ENCODE measurements at regions not wholly inside any gene's neighbourhood (a gene's known extent, or its start where the extent isn't known, plus 50 kb on each side); places are given as distances from the start of the nearest gene placed in this dataset.
"Not testable (repeated sequence)": the region's sequence is repeated elsewhere in the genome, so short reads cannot be mapped to it uniquely, and the experiment has no call there.

GRCh38 chr3:197459571-197459970, 96.2 kb downstream of the BDH1 start:
- DNase-seq, result peak in 1 of 2 donors; percentile 53

GRCh38 chr3:197458906-197459470, 96.8 kb downstream of the BDH1 start:
- no peak for DNase-seq

GRCh38 chr3:197458179-197458707, 97.5 kb downstream of the BDH1 start:
- DNase-seq, result peak in 1 of 2 donors; percentile 25

GRCh38 chr3:197456261-197457091, 99.3 kb downstream of the BDH1 start:
- peak; percentile 24 to 40 for DNase-seq

GRCh38 chr3:197454841-197455240, 100.9 kb downstream of the BDH1 start:
- DNase-seq, result not testable (repeated sequence)

GRCh38 chr3:197454014-197454413, 101.8 kb downstream of the BDH1 start:
- no peak for DNase-seq

- DNase-seq, result no peak
Observed at GRCh38 chr3:197450810-197451209, 105.0 kb downstream of the BDH1 start.

GRCh38 chr3:197450308-197450707, 105.5 kb downstream of the BDH1 start:
- no peak for DNase-seq

- not testable (repeated sequence) for DNase-seq
Observed at GRCh38 chr3:197449181-197449580, 106.6 kb downstream of the BDH1 start.

GRCh38 chr3:197447781-197448180, 108.0 kb downstream of the BDH1 start:
- DNase-seq, result not testable (repeated sequence)

GRCh38 chr3:197447057-197447456, 108.7 kb downstream of the BDH1 start:
- no peak for DNase-seq

GRCh38 chr3:197446700-197447056, 109.1 kb downstream of the BDH1 start:
- DNase-seq, result no peak

- DNase-seq, result no peak
Observed at GRCh38 chr3:197445896-197446699, 109.7 kb downstream of the BDH1 start.

GRCh38 chr3:197444793-197445379, 110.9 kb downstream of the BDH1 start:
- DNase-seq, result no peak

GRCh38 chr3:197443506-197443905, 112.3 kb downstream of the BDH1 start:
- no peak for DNase-seq

GRCh38 chr3:197440717-197441303, 115.0 kb downstream of the BDH1 start:
- no peak for DNase-seq

- DNase-seq, result no peak
Observed at GRCh38 chr3:197438906-197439305, 116.9 kb downstream of the BDH1 start.

- no peak for DNase-seq
Observed at GRCh38 chr3:197435426-197435825, 120.3 kb downstream of the BDH1 start.

- no peak for DNase-seq
Observed at GRCh38 chr3:197434830-197435229, 120.9 kb downstream of the BDH1 start.

GRCh38 chr3:197432384-197433127, 123.2 kb downstream of the BDH1 start:
- DNase-seq, result no peak

- DNase-seq, result no peak
Observed at GRCh38 chr3:197431346-197431910, 124.3 kb downstream of the BDH1 start.

GRCh38 chr3:197430934-197431333, 124.8 kb downstream of the BDH1 start:
- DNase-seq, result no peak

Measured in CD4-positive, alpha-beta T cell treated with Interleukin-4 for 1 hour (primary cell).